Type B pancreatic cell (in vitro differentiated cells): ENCODE measurements at regions not wholly inside any gene's neighbourhood (a gene's known extent, or its start where the extent isn't known, plus 50 kb on each side); places are given as distances from the start of the nearest gene placed in this dataset.
"Not testable (repeated sequence)": the region's sequence is repeated elsewhere in the genome, so short reads cannot be mapped to it uniquely, and the experiment has no call there.

Experiments used
- DNase-seq: peaks from one replicate; pipeline ENCODE4 v3.0.0; 2021; ENCODE audit warnings: mixed read lengths; ENCODE audit not compliant: unreplicated experiment; ENCODE audit errors: extremely low spot score
- H3K27ac Mint-ChIP-seq: 2 replicates; pipeline ENCODE4 v1.8.0; 2021; ENCODE audit warnings: mild to moderate bottlenecking, mixed read lengths
- H3K27me3 Mint-ChIP-seq: 2 replicates; pipeline ENCODE4 v1.8.0; 2021; ENCODE audit warnings: mixed read lengths
- H3K36me3 Mint-ChIP-seq: 2 replicates; pipeline ENCODE4 v1.8.0; 2021; ENCODE audit warnings: mixed read lengths
- H3K4me1 Mint-ChIP-seq: one replicate; pipeline ENCODE4 v1.8.0; 2021; ENCODE audit warnings: mixed read lengths; ENCODE audit not compliant: unreplicated experiment
- H3K4me3 Mint-ChIP-seq: 2 replicates; pipeline ENCODE4 v1.8.0; 2021; ENCODE audit warnings: mild to moderate bottlenecking, mixed read lengths
- H3K9me3 Mint-ChIP-seq: 2 replicates; pipeline ENCODE4 v1.8.0; 2021; ENCODE audit warnings: mixed read lengths
- CTCF ChIP-seq: fragments of 200-600 bp; sonication (generic); conservative IDR thresholded peaks from 2 replicates; pipeline ENCODE4 v1.5.0; 2021; ENCODE audit warnings: antibody characterized with exemption, mild to moderate bottlenecking

DNA sequence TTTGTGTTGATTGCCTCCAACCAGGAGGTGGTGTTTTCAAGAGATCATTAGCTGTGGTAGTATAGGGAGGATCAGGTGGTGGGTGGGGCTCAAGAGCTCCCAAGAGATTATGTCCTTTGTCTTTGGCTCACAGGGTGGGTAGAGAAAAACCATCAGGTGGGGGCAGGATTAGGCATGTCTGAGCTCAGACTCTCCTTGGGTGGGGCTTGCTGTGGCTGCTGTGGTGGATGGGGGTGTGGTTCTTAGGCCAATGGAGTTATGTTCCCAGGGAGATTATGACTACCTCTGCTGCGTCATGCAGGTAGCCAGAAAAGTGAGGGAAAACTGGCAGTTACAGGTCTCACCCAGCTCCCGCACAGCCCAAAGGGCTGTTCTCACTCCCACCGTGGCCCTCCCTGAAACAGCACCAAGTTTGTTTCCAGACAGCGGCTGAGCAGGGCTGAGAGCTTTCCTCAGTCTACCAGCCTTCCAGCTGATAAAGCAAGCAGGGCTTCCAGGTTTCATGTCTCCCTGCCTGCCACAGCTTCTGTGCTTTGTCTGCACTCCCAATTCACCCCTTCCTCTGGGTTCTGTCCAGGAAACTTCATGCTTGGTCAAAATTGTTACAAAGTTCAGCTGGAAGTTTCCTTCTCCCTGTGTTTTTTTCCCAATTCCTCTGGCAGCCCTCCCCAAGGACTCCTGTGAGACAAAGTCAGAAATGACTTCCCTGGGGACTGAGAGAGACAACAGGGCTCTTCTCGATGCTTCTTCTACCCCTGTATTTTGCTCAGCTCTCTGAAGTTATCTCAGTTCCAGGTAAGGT lies 481.1 kb upstream of the MAN1A1 start:
- no peak overlapping the region for H3K4me3 Mint-ChIP-seq
- peaks cover 3% of the 10 kb centered on the region for H3K27me3 Mint-ChIP-seq
- DNase-seq = no peak
- H3K36me3 Mint-ChIP-seq = no peaks in the 10 kb centered on the region
- H3K27ac Mint-ChIP-seq = no peak overlapping the region
- H3K9me3 Mint-ChIP-seq = peaks cover 9% of the 10 kb centered on the region
- TF ChIP-seq CTCF = no peak
- H3K4me1 Mint-ChIP-seq = no peaks in the 10 kb centered on the region

DNA sequence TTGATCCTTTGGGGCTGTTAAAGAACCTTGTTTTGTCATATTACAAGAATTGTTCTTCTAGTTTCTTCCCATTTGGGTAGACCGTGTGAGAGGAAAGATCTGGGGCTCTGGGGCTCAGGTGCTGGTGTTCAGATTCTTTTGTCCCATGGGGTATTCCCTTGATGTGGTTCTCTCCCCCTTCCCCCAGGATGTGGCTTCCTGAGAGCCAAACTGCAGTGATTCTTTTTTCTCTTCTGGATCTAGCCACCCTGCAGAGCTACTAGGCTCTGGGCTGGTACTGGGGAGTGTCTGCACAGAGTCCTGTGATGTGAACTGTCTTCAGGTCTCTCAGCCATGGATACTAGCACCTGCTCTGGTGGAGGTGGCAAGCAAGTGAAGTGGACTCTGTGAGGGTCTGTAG lies 480.5 kb upstream of the MAN1A1 start:
- Mint-ChIP-seq H3K4me3 (no peak overlapping the region), H3K9me3 (peaks cover 9% of the 10 kb centered on the region), H3K4me1 (no peaks in the 10 kb centered on the region), H3K27me3 (peaks cover 3% of the 10 kb centered on the region), H3K36me3 (no peaks in the 10 kb centered on the region), H3K27ac (no peak overlapping the region)
- TF ChIP-seq CTCF = no peak
- DNase-seq = no peak

GRCh38 chr6:119829499-119829898 lies 479.9 kb upstream of the MAN1A1 start:
- H3K36me3 Mint-ChIP-seq, H3K4me1 Mint-ChIP-seq, H3K9me3 Mint-ChIP-seq, H3K27ac Mint-ChIP-seq, DNase-seq, H3K4me3 Mint-ChIP-seq, H3K27me3 Mint-ChIP-seq: not testable (repeated sequence)

- Mint-ChIP-seq H3K4me1 (no peaks in the 10 kb centered on the region), H3K4me3 (no peak overlapping the region), H3K27me3 (peaks cover 3% of the 10 kb centered on the region), H3K9me3 (peaks cover 9% of the 10 kb centered on the region), H3K27ac (no peak overlapping the region), H3K36me3 (no peaks in the 10 kb centered on the region)
- no peak for DNase-seq
- no peak for TF ChIP-seq CTCF
Measured at GRCh38 chr6:119829006-119829405, 479.4 kb upstream of the MAN1A1 start.

- Mint-ChIP-seq H3K9me3 (peaks cover 4% of the 10 kb centered on the region), H3K27ac (no peak overlapping the region), H3K36me3 (no peaks in the 10 kb centered on the region)
Measured at GRCh38 chr6:119821380-119821779, 471.8 kb upstream of the MAN1A1 start.

More at GRCh38 chr6:119821380-119821779, 471.8 kb upstream of the MAN1A1 start:
- H3K27me3 Mint-ChIP-seq = peaks cover 7% of the 10 kb centered on the region
- no peak for TF ChIP-seq CTCF
- no peak overlapping the region for H3K4me3 Mint-ChIP-seq
- H3K4me1 Mint-ChIP-seq = no peaks in the 10 kb centered on the region
- DNase-seq = no peak
